Activated CD4-positive, CD25-positive, alpha-beta regulatory T cell treated with anti-CD3 and anti-CD28 coated beads, Interleukin-2, amount 50 U/mL, for 16 hours (primary cell): ENCODE measurements at regions not wholly inside any gene's neighbourhood (a gene's known extent, or its start where the extent isn't known, plus 50 kb on each side); places are given as distances from the start of the nearest gene placed in this dataset.
"Not testable (repeated sequence)": the region's sequence is repeated elsewhere in the genome, so short reads cannot be mapped to it uniquely, and the experiment has no call there.

ENCODE experiments used
- DNase-seq: peaks from one replicate; pipeline ENCODE4 v3.0.0-alpha.2; 2020; ENCODE audit warnings: low read depth, low spot score

- DNase-seq, result no peak
Measured at GRCh38 chr21:17390569-17390968, 122.3 kb upstream of the CXADR start.

GRCh38 chr21:17391811-17392340 is 121.0 kb upstream of the CXADR start:
- DNase-seq, result no peak

GRCh38 chr21:17393413-17393812 is 119.4 kb upstream of the CXADR start:
- no peak for DNase-seq

GRCh38 chr21:17396948-17397347 is 115.9 kb upstream of the CXADR start:
- DNase-seq, result no peak

GRCh38 chr21:17397703-17398102 is 115.1 kb upstream of the CXADR start:
- DNase-seq, result no peak

GRCh38 chr21:17398954-17399353 is 113.9 kb upstream of the CXADR start:
- not testable (repeated sequence) for DNase-seq

GRCh38 chr21:17402937-17403336 is 109.9 kb upstream of the CXADR start:
- no peak for DNase-seq

GRCh38 chr21:17406202-17406601 is 106.6 kb upstream of the CXADR start:
- no peak for DNase-seq

GRCh38 chr21:17414766-17415165 is 98.1 kb upstream of the CXADR start:
- DNase-seq, result no peak

GRCh38 chr21:17416139-17416538 is 96.7 kb upstream of the CXADR start:
- DNase-seq, result no peak

GRCh38 chr21:17422931-17423330 is 89.9 kb upstream of the CXADR start:
- DNase-seq, result no peak

GRCh38 chr21:17427157-17427556 is 85.7 kb upstream of the CXADR start:
- DNase-seq, result no peak

GRCh38 chr21:17427831-17428483 is 84.9 kb upstream of the CXADR start:
- DNase-seq, result no peak

- no peak for DNase-seq
Measured at GRCh38 chr21:17428484-17428869, 84.4 kb upstream of the CXADR start.

GRCh38 chr21:17428980-17429379 is 83.9 kb upstream of the CXADR start:
- no peak for DNase-seq

- no peak for DNase-seq
Measured at GRCh38 chr21:17429936-17430335, 82.9 kb upstream of the CXADR start.

- no peak for DNase-seq
Measured at GRCh38 chr21:17432732-17433057, 80.1 kb upstream of the CXADR start.

GRCh38 chr21:17433730-17434129 is 79.1 kb upstream of the CXADR start:
- no peak for DNase-seq

GRCh38 chr21:17435565-17436543 is 77.0 kb upstream of the CXADR start:
- DNase-seq, result no peak

GRCh38 chr21:17436626-17437111 is 76.2 kb upstream of the CXADR start:
- no peak for DNase-seq

- no peak for DNase-seq
Measured at GRCh38 chr21:17438635-17439034, 74.2 kb upstream of the CXADR start.

- DNase-seq, result no peak
Measured at GRCh38 chr21:17440969-17441368, 71.9 kb upstream of the CXADR start.

GRCh38 chr21:17441370-17441769 is 71.5 kb upstream of the CXADR start:
- no peak for DNase-seq
